ENCODE measurements at regions not wholly inside any gene's neighbourhood (a gene's known extent, or its start where the extent isn't known, plus 50 kb on each side); places are given as distances from the start of the nearest gene placed in this dataset.

DNA sequence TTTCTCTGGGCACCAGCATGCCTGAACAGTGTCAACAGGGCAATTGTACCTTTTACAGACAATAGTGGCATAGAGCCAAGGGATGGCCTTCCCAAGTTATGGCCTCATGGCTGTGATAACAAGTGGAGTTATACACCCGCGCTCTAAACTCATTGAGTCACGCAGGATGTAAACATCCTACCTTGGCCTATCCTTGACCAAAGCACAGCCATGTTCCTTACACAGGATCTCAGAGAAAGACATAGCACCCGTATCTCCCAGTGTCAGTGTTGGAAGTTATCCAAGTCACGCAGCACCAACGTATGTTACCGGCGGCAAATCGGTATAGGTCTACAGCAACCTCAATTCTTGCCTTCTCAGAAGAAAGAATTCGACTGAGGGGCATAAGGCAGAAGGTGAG is 1654.9 kb upstream of the LRRTM3 start (continued):
- TF ChIP-seq, protein P1, sequence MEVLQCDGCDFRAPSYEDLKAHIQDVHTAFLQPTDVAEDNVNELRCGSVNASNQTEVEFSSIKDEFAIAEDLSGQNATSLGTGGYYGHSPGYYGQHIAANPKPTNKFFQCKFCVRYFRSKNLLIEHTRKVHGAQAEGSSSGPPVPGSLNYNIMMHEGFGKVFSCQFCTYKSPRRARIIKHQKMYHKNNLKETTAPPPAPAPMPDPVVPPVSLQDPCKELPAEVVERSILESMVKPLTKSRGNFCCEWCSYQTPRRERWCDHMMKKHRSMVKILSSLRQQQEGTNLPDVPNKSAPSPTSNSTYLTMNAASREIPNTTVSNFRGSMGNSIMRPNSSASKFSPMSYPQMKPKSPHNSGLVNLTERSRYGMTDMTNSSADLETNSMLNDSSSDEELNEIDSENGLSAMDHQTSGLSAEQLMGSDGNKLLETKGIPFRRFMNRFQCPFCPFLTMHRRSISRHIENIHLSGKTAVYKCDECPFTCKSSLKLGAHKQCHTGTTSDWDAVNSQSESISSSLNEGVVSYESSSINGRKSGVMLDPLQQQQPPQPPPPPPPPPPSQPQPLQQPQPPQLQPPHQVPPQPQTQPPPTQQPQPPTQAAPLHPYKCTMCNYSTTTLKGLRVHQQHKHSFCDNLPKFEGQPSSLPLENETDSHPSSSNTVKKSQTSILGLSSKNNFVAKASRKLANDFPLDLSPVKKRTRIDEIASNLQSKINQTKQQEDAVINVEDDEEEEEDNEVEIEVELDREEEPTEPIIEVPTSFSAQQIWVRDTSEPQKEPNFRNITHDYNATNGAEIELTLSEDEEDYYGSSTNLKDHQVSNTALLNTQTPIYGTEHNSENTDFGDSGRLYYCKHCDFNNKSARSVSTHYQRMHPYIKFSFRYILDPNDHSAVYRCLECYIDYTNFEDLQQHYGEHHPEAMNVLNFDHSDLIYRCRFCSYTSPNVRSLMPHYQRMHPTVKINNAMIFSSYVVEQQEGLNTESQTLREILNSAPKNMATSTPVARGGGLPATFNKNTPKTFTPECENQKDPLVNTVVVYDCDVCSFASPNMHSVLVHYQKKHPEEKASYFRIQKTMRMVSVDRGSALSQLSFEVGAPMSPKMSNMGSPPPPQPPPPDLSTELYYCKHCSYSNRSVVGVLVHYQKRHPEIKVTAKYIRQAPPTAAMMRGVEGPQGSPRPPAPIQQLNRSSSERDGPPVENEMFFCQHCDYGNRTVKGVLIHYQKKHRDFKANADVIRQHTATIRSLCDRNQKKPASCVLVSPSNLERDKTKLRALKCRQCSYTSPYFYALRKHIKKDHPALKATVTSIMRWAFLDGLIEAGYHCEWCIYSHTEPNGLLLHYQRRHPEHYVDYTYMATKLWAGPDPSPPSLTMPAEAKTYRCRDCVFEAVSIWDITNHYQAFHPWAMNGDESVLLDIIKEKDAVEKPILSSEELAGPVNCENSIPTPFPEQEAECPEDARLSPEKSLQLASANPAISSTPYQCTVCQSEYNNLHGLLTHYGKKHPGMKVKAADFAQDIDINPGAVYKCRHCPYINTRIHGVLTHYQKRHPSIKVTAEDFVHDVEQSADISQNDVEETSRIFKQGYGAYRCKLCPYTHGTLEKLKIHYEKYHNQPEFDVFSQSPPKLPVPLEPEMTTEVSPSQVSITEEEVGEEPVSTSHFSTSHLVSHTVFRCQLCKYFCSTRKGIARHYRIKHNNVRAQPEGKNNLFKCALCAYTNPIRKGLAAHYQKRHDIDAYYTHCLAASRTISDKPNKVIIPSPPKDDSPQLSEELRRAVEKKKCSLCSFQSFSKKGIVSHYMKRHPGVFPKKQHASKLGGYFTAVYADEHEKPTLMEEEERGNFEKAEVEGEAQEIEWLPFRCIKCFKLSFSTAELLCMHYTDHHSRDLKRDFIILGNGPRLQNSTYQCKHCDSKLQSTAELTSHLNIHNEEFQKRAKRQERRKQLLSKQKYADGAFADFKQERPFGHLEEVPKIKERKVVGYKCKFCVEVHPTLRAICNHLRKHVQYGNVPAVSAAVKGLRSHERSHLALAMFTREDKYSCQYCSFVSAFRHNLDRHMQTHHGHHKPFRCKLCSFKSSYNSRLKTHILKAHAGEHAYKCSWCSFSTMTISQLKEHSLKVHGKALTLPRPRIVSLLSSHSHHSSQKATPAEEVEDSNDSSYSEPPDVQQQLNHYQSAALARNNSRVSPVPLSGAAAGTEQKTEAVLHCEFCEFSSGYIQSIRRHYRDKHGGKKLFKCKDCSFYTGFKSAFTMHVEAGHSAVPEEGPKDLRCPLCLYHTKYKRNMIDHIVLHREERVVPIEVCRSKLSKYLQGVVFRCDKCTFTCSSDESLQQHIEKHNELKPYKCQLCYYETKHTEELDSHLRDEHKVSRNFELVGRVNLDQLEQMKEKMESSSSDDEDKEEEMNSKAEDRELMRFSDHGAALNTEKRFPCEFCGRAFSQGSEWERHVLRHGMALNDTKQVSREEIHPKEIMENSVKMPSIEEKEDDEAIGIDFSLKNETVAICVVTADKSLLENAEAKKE (CRISPR knock-in tag; IDR thresholded peaks at IDR 0.05): no peak

DNA sequence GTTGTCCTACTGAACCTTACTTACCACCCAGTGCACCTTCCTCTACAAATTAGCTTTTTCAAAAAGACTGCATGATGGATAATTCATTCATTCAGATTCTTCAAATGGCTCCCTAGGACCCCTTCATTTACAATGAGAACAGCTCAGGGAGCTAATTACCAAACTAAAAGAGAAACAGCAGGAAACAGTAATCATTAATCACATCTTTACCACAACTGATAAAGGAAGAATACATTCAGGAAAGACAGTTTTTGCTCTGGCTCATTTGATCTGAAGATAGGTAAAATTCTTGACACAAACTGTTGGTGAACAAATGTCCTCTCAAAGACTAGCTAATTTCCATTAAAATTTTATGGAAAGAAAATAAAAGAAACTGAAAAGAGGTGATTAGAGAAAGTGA is 1652.7 kb upstream of the LRRTM3 start:
- Mint-ChIP-seq H3K9me3 (peaks cover 13% of the 10 kb centered on the region; the same call in 2 of the 3 replicates), H3K4me3 (no peak overlapping the region; the same call in 2 of the 3 replicates), H3K27ac (no peak overlapping the region), H3K4me1 (peaks cover 23% of the 10 kb centered on the region), H3K36me3 (ENCODE audit: low read depth) (peaks cover 6% of the 10 kb centered on the region; the same call in 1 of the 3 replicates), H3K27me3 (ENCODE audit: insufficient read depth, low read depth, poor library complexity) (peaks cover 5% of the 10 kb centered on the region)
- Histone ChIP-seq H3F3A (replicated peaks; ENCODE audit: low read depth) (no peaks in the 10 kb centered on the region), H2AFZ (no peak overlapping the region), H3K36me3 (ENCODE audit: insufficient read depth) (no peaks in the 10 kb centered on the region), H3K4me3 (no peak overlapping the region), H3K4me1 (ENCODE audit: insufficient read depth) (peaks cover 15% of the 10 kb centered on the region), H4K20me1 (replicated peaks; ENCODE audit: insufficient read depth) (no peaks in the 10 kb centered on the region), H3K27ac (ENCODE audit: low read depth) (no peak overlapping the region), H3K4me2 (no peak overlapping the region), H3K9me2 (ENCODE audit: insufficient read depth) (no peaks in the 10 kb centered on the region), H3K27me3 (ENCODE audit: insufficient read depth) (no peaks in the 10 kb centered on the region), H3K79me2 (replicated peaks; ENCODE audit: insufficient read depth) (no peaks in the 10 kb centered on the region)
- TF ChIP-seq NANOG (IDR thresholded peaks at IDR 0.05; ENCODE audit: borderline replicate concordance) (peak; percentile 94), POLR2AphosphoS5 (IDR thresholded peaks at IDR 0.05; ENCODE audit: low read depth) (no peak), STAT1 (IDR thresholded peaks at IDR 0.05; ENCODE audit: unreplicated experiment) (no peak), JUNB (IDR thresholded peaks at IDR 0.05; ENCODE audit: unreplicated experiment) (no peak), ZNF331 (CRISPR knock-in tag; IDR thresholded peaks at IDR 0.05; ENCODE audit: low read depth) (no peak)
- TF ChIP-seq, protein P2, sequence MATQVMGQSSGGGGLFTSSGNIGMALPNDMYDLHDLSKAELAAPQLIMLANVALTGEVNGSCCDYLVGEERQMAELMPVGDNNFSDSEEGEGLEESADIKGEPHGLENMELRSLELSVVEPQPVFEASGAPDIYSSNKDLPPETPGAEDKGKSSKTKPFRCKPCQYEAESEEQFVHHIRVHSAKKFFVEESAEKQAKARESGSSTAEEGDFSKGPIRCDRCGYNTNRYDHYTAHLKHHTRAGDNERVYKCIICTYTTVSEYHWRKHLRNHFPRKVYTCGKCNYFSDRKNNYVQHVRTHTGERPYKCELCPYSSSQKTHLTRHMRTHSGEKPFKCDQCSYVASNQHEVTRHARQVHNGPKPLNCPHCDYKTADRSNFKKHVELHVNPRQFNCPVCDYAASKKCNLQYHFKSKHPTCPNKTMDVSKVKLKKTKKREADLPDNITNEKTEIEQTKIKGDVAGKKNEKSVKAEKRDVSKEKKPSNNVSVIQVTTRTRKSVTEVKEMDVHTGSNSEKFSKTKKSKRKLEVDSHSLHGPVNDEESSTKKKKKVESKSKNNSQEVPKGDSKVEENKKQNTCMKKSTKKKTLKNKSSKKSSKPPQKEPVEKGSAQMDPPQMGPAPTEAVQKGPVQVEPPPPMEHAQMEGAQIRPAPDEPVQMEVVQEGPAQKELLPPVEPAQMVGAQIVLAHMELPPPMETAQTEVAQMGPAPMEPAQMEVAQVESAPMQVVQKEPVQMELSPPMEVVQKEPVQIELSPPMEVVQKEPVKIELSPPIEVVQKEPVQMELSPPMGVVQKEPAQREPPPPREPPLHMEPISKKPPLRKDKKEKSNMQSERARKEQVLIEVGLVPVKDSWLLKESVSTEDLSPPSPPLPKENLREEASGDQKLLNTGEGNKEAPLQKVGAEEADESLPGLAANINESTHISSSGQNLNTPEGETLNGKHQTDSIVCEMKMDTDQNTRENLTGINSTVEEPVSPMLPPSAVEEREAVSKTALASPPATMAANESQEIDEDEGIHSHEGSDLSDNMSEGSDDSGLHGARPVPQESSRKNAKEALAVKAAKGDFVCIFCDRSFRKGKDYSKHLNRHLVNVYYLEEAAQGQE (IDR thresholded peaks at IDR 0.05; ENCODE audit: unreplicated experiment): no peak
- peak; percentile 88 for ATAC-seq
- peak; percentile 33 for DNase-seq (ENCODE audit: low spot score)
